Muscle layer of colon (tissue), 2 donors: ENCODE measurements at regions not wholly inside any gene's neighbourhood (a gene's known extent, or its start where the extent isn't known, plus 50 kb on each side); places are given as distances from the start of the nearest gene placed in this dataset.
A peak's percentile ranks its signal among the peaks of the same experiment; 100 is the strongest.

Experiments
- H3K27ac ChIP-seq: one replicate; pipeline ENCODE4 v1.7.0; 2013; ENCODE audit warnings: low read depth, mild to moderate bottlenecking, low read length, moderate library complexity
- H3K27me3 ChIP-seq, 2 donors: one replicate each; pipeline ENCODE4 v1.7.0; 2013; ENCODE audit warnings: low read length in 2 of 2, mild to moderate bottlenecking in 2 of 2; ENCODE audit not compliant: insufficient read depth in 2 of 2, control insufficient read depth in 1 of 2
- H3K36me3 ChIP-seq: one replicate; pipeline ENCODE4 v1.7.0; 2013; ENCODE audit warnings: mild to moderate bottlenecking, low read length; ENCODE audit not compliant: insufficient read depth
- H3K4me1 ChIP-seq: one replicate; pipeline ENCODE4 v1.7.0; 2013; ENCODE audit warnings: mild to moderate bottlenecking, low read length; ENCODE audit not compliant: insufficient read depth
- H3K4me3 ChIP-seq, 2 donors: one replicate each; pipeline ENCODE4 v1.7.0; 2013; ENCODE audit warnings: low read length in 2 of 2, low read depth in 1 of 2, mild to moderate bottlenecking in 1 of 2, moderate library complexity in 1 of 2
- H3K9ac ChIP-seq: one replicate; pipeline ENCODE4 v1.7.0; 2013; ENCODE audit warnings: low read length
- H3K9me3 ChIP-seq: one replicate; pipeline ENCODE4 v1.7.0; 2013; ENCODE audit warnings: mild to moderate bottlenecking, low read length
- donor health status: abdominal sarcoma.
- donor health status: Adenocarcinoma of cecum.

DNA sequence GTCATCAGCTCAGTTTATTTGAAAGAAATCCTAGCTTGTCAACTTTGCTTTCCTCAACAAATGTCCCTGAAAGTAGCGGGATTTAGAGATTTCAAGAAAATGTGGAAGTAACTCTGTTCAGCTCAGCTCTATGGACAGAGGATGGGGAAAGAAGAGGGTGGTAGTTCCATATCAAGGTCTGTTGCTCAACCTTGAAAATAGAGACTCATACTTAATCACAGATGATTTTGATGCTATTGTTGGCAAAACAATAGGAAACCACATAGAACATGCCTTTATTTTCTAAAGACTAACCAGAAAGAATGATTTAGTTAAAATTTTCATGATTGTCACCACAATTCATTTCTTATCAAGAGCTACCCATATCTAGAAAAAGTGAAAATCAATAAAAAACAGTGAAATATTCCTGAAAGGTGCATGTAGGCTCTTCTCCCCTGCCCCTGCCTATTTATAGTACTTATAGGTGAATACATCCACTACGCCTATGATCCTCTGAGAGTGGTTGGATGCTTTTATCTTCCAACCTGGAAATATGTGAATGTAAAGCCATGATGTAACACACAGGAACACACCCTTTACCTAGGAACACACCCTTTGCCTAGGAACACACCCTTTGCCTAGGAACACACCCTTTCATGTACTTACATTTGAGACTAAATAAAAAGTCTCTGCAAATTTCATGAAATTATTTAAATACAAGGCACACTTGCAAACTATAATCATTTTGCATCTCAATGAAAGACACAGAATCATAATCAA, 65.8 kb downstream of the ETAA1 start:
- no peak overlapping the region for H3K27ac ChIP-seq
- H3K4me1 ChIP-seq: no peaks in the 10 kb centered on the region
- no peaks in the 10 kb centered on the region for H3K27me3 ChIP-seq
- H3K9me3 ChIP-seq: no peaks in the 10 kb centered on the region
- H3K9ac ChIP-seq: no peak overlapping the region
- H3K36me3 ChIP-seq: no peaks in the 10 kb centered on the region
- no peak overlapping the region for H3K4me3 ChIP-seq

DNA sequence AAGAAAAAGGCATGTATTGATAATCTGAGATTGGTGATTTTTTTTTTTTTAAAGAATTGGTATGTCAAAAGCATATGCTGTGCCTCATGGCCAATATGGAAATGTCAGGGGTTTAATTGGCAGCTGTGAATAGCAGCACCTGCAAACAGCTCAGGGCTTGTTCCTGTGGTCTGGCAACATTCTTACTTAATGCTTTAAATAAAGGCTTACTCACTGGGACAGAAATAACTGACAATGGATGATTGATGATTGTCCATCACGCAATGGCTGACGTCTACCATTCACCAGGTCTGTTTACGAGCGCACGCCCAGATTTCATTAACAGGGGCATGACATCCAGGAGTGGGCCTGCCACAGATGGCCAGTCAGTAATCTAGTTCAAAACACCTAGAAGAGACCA, 66.7 kb downstream of the ETAA1 start:
- no peaks in the 10 kb centered on the region for H3K9me3 ChIP-seq
- H3K36me3 ChIP-seq: no peaks in the 10 kb centered on the region

DNA sequence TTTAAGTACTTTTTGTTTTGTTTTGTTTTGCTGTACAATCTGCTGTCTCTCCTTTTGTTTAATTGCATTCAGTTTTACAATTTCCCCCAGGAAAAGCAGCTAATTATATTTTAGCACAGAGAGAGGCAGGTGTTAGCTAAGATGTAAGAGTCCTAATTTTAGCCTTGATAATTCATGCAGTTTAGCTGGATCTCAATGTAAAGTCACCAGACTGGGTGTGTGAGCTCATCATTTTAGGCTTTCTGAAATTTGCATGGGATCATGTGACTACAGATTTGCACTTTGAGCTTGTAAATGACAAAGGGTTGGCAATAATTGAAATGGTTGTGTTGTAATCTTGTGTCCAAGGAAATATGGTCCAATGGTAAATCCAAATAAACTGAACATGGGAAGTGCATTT, 68.5 kb downstream of the ETAA1 start:
- Histone ChIP-seq H3K27me3 (no peaks in the 10 kb centered on the region), H3K4me3 (no peak overlapping the region), H3K4me1 (no peaks in the 10 kb centered on the region), H3K9ac (no peak overlapping the region), H3K36me3 (no peaks in the 10 kb centered on the region), H3K27ac (no peak overlapping the region), H3K9me3 (no peaks in the 10 kb centered on the region)

More for the DNA sequence above, 66.7 kb downstream of the ETAA1 start:
- H3K27ac ChIP-seq: no peak overlapping the region
- no peak overlapping the region for H3K4me3 ChIP-seq
- H3K27me3 ChIP-seq: no peaks in the 10 kb centered on the region
- no peak overlapping the region for H3K9ac ChIP-seq
- no peaks in the 10 kb centered on the region for H3K4me1 ChIP-seq

DNA sequence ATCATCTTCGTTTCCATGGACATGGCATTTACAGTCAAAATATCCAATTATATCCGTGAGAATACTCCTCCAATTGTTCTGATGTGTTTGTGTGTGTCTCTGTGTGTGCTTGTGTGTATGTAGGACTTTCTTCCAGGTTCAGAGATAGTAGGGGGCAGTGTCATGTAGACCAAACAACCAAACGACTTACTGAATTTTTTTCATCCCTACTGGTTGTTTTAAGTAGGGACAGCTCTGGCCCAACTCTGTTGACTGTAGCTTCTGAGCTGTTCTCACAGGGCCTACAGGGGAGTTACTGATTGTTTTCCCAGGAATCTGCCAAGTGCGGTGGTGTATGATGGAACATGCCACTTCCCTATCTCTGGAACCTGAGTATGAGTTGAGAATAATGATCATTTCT, 69.6 kb downstream of the ETAA1 start:
- Histone ChIP-seq H3K36me3 (no peaks in the 10 kb centered on the region), H3K9me3 (no peaks in the 10 kb centered on the region), H3K27ac (no peak overlapping the region), H3K27me3 (no peaks in the 10 kb centered on the region), H3K9ac (no peak overlapping the region), H3K4me1 (no peaks in the 10 kb centered on the region), H3K4me3 (no peak overlapping the region)

DNA sequence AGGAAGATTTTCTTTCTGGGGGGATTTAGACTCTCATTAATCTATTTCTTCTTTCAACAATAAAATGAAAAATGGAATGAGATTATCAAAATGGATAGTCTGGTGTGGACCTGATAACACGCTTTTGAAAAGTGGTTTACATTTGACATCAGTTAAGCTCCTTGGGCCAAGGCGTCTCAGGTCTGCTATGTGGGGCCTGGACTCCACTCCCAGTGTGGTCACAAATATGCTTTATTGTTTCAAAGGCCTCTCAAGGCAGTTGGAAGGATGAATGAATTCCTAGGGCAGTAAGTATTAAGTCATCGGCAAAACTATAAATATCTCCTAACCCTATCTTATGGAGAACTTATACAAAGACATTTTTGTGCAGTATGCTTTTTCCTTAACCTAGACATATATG, 74.5 kb downstream of the ETAA1 start:
- peaks cover 3% of the 10 kb centered on the region for H3K4me1 ChIP-seq
- no peak overlapping the region for H3K9ac ChIP-seq
- no peaks in the 10 kb centered on the region for H3K36me3 ChIP-seq
- H3K4me3 ChIP-seq: no peak overlapping the region
- no peaks in the 10 kb centered on the region for H3K27me3 ChIP-seq
- no peak overlapping the region for H3K27ac ChIP-seq
- H3K9me3 ChIP-seq: no peaks in the 10 kb centered on the region

DNA sequence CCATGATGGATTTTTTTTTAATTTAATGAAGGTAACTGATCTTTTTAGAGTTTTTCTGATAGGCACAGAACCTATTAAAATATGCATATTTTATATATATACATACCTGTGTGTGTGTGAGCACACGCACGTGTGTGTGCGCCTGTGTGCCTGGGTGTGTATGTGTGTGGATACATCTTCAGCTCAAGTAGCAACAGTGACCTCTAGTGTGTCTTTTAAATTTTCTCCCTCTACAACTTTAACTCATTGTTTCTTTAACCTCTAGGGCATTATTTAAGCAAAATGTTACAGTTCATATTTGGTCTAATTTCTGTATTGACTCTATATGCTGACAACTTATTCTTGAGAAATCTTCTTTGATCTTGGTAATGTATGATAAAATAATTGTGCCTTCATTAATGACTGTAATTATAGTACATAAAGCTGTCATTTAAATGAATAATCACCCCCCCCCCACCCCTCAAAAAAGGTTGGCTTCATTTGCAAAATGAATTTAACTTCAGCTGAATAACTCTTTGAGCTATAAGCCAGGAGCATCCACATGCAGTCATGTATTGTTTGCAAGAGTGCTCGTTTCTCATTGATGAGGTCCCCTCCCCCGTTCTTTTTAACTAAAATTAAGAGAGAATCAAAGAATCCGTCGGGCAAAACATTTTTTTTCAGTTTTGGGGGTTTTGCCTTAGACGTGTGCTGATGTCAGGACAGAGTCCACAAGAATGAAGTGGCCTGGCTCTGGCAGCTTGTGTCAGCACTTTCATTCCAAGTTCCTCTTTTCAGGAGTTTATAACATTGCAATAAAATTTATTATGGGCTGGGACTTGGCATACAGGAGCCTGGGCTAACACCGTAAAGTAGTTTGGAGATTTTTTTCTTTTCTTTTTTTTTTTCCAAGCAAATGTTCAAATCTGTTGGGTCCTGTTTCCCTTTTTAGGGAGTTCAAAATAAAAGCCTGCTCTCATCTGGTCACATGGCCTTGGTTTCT, 80.0 kb downstream of the ETAA1 start:
- Histone ChIP-seq H3K36me3 (no peaks in the 10 kb centered on the region), H3K4me3 (no peak overlapping the region), H3K9me3 (no peaks in the 10 kb centered on the region), H3K27ac (peak overlapping the region; percentile 56), H3K27me3 (no peaks in the 10 kb centered on the region), H3K9ac (no peak overlapping the region), H3K4me1 (peaks cover 19% of the 10 kb centered on the region)

DNA sequence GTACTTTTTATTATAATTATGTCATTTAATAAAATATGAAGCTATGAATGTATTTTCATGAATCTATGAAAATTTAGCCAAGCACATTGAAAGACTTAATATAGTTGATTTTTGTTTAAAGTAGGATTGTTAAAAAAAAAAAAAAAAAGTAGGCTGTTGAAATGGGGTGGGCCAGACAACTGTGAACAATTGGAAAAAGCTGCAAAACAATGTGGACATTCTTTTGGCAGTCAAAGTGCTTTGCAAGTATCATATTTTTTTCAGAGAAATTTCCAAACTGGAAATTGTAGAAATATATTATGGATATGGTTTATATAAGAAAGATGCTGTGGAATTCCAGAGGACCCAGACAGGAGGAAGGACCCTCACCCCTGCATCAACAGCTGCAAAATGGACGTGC, 82.1 kb downstream of the ETAA1 start:
- Histone ChIP-seq H3K36me3 (no peaks in the 10 kb centered on the region), H3K4me3 (no peak overlapping the region), H3K27me3 (no peaks in the 10 kb centered on the region), H3K27ac (no peak overlapping the region), H3K9ac (no peak overlapping the region), H3K4me1 (peaks cover 19% of the 10 kb centered on the region), H3K9me3 (no peaks in the 10 kb centered on the region)

DNA sequence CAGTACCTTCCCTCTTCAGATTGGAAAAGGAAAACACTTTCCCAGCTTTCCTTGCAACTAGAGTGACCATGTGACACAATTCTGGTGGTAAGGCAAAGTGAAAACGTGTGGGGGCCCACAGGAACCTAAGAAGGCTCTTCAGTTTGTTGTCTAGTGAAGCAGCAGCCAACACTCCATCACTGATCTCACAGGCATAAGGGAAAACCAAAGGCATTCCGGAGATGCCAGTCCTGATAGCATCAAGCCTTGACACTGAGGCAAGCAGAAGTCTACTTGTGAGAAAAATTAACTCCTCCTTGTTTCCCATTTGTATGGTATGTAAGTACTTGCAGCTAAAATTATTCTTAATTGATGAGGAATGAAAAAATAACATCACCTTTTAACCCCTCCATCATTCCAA, 88.3 kb downstream of the ETAA1 start:
- Histone ChIP-seq H3K9me3 (no peaks in the 10 kb centered on the region), H3K27ac (no peak overlapping the region), H3K36me3 (no peaks in the 10 kb centered on the region), H3K4me3 (no peak overlapping the region), H3K9ac (no peak overlapping the region), H3K27me3 (no peaks in the 10 kb centered on the region), H3K4me1 (no peaks in the 10 kb centered on the region)

DNA sequence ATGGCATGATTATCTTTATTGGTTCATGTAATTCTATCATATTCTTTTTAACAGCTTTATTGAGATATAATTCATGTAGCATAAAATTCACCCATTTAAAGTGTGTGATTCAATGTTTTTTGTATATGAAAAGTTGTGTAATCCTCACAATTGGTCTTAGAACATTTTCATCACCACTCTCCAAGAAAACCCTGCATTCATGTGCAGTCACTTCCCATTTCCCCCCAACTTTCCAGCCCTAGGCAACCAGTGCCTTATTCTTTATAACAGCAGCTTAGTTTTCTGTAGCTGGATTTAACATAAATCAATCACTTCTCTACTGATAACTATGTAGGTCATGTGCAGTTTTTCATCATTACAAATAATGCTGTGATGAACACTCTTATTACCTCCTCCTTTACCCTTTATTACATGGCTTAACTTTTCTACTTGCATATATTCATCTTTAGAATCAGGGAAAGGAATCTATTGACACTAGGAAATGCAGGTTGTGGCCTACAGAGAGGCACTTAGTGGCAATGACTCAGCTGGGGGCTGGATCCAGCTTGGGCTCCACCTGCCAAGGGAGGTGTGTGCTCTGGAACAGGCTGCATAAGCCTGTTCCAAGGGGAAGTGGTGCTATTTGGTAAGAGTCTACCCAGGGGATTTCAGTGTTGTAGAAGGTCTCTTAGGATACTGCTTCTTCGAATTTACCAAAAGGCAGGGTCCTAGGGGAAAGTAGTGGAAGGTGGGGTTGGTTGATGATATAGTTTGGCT, 89.1 kb downstream of the ETAA1 start:
- H3K9me3 ChIP-seq: no peaks in the 10 kb centered on the region
- H3K27ac ChIP-seq: no peak overlapping the region
- no peaks in the 10 kb centered on the region for H3K27me3 ChIP-seq
- H3K9ac ChIP-seq: no peak overlapping the region
- H3K4me1 ChIP-seq: no peaks in the 10 kb centered on the region
- no peaks in the 10 kb centered on the region for H3K36me3 ChIP-seq
- no peak overlapping the region for H3K4me3 ChIP-seq

DNA sequence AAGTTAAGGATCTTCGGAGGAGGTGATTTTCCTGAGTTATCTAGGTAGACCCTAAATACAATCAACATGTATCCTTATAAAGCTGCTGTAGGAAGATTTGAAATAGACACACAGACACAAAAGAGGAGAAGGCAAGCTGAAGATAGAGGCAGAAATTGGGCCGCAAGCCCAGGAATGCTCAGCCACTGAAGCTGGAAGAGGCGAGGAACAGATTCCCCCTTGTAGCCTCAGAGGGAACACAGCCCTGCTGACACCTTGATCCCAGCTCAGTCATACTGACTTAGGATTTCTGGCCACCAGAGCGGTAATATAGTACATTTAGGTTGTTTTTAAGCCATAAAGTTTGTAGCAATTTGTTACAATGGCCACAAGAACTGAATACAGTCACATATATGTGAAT, 90.9 kb downstream of the ETAA1 start:
- H3K9me3 ChIP-seq: no peaks in the 10 kb centered on the region
- H3K4me3 ChIP-seq: no peak overlapping the region
- H3K27me3 ChIP-seq: no peaks in the 10 kb centered on the region
- H3K9ac ChIP-seq: no peak overlapping the region
- no peaks in the 10 kb centered on the region for H3K36me3 ChIP-seq
- H3K27ac ChIP-seq: no peak overlapping the region
- no peaks in the 10 kb centered on the region for H3K4me1 ChIP-seq

DNA sequence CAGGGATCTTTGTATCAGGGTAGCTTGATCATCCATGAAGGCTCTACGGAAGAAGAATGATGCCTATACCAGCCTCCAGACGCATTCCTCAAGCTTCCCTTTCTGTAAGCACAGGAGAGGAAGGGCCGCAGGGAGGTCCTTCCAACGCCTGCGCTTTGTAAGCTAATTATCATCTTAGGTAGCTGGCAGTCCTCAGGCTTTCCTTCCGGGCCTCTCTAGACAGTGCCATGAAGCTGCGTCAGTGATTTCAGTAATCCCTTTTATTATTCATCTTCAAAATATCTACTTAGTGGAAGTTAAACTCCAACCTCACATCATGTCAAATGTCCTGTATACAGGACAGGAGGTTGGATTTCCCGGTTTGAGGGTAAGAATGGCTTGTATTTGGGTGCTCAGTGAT, 92.3 kb downstream of the ETAA1 start:
- no peaks in the 10 kb centered on the region for H3K36me3 ChIP-seq
- H3K27ac ChIP-seq: no peak overlapping the region
- H3K9me3 ChIP-seq: no peaks in the 10 kb centered on the region
- H3K9ac ChIP-seq: no peak overlapping the region
- H3K4me3 ChIP-seq: no peak overlapping the region
- H3K27me3 ChIP-seq: no peaks in the 10 kb centered on the region
- no peaks in the 10 kb centered on the region for H3K4me1 ChIP-seq
